NCI-H2107 treated with DMSO at 0.1 percent for 48 hours (cell line): ENCODE measurements at regions not wholly inside any gene's neighbourhood (a gene's known extent, or its start where the extent isn't known, plus 50 kb on each side); places are given as distances from the start of the nearest gene placed in this dataset.

ENCODE experiments used
- DNase-seq: peaks from one replicate; lab custom pipeline; 2025; ENCODE audit not compliant: unreplicated experiment; lab: John Stamatoyannopoulos, UW

DNA sequence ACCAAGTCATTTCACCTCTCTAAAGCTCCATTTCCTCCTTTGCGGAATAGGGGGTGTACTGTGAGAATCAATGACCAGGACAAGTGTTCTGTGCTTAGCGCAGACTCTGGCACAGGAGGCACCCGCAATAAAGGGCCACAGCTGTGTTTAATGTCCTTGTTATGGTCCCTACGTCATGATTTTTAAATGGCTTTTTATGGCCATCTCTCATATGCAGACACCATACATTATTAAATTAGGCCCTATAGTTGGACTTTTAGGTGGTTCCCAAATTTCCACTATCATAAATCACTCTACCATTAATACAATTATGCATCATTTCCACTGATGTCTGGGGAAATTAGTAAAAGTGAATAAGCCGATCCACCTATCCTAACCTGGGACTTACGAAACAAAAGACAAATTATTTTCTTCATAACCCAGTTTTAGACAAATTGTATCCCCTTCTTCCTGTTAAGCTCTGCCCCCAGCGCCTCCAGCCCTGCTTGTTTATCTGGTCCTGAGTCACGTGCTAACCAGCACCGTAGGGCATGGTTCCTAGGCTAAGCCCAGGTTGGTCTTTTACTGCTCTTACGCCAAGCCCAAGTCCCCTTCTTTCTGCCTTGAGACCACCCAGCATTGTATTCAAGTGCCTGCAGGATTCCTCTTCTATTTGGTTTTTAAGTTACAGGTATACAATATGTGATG, 278.3 kb downstream of the SHQ1 start:
- no peak for DNase-seq

DNA sequence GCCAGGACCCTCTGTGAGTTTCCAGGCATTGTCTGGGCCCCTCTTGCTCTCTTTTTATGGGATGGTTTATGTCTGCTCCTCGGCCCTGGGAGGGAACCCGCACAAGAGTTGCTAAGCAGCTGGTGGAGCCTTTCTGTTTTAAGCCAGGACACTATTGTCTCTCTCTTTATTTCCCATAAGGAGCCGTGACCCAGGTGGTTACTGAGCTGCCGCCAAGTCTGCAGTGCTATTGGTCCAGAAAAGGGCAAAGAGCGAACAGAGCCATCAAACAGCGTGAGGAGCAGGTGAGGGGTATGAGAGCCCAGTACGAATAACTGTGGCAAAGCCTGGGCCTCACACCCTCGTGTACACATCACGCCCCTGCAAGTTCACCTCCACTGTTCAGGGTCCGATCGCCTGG, 280.2 kb downstream of the SHQ1 start:
- DNase-seq, result no peak

DNA sequence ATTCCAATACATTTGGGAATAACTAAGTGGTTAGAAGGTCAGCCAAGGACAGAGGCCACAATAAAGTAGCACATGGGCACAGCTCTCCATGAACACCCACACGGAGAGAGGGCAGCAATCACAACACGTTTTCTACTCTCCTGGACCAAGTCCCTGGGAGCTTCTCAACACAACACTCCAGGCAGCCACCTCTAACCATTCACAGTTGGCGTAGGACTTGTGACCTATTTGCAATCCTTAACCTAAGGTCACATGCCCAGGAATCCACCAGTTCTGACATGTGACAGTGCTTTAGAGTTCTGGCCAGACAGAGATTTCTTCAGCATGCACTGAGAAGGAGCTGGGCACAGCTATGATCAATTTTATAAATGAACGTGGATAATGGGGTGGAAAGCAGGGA, 280.8 kb downstream of the SHQ1 start:
- DNase-seq, result no peak

DNA sequence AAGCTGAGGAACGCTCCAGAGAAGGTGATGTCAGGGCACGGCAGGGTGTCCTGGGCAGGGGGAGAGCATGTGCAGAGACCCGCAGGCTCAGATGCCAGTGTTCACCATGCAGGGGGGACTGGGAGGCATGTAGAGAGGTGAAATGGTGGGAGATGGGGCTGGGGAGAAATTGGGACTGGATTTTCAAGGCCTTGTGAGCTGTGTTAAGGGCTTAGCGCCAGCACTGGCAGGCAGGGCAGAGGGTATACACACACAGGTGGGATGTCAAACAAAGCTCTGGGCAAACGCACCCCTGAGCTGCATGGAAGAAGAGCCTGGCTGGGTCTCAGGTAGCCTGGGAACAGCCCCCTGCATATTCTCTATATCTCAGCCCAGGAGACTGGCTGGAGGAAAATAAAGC, 282.7 kb downstream of the SHQ1 start:
- DNase-seq, result no peak

DNA sequence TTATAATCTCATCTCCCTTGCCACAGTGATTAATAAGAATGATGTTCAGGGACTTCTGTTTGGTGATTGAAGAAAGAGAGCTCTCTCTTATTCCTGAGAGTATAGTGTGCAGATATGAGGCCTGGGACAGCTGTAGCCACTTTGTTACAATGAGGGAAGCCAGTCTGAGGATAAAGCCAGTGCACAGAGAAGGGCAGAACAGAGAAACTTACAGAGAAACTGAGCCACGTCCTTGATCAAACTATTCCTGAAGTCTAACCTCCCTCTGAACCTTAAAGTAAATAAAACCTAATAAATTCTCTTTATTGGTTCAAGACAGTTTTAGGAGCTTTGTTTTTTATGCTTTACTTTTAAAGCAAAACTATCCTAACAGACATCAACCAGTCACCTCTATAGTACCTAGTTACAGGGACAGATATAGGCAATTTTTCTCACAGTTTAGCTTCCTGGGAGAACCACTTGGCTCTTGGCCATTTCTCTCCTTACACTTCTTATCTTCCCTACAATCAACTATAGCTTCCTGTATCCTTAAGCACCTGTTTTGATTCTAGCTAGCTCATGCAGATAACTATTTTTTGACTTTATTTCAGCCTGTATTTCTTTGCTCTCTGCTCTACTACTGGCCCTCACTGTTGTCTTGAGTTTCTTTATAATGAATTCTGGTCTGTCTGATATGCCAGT, 284.4 kb downstream of the SHQ1 start:
- no peak for DNase-seq

DNA sequence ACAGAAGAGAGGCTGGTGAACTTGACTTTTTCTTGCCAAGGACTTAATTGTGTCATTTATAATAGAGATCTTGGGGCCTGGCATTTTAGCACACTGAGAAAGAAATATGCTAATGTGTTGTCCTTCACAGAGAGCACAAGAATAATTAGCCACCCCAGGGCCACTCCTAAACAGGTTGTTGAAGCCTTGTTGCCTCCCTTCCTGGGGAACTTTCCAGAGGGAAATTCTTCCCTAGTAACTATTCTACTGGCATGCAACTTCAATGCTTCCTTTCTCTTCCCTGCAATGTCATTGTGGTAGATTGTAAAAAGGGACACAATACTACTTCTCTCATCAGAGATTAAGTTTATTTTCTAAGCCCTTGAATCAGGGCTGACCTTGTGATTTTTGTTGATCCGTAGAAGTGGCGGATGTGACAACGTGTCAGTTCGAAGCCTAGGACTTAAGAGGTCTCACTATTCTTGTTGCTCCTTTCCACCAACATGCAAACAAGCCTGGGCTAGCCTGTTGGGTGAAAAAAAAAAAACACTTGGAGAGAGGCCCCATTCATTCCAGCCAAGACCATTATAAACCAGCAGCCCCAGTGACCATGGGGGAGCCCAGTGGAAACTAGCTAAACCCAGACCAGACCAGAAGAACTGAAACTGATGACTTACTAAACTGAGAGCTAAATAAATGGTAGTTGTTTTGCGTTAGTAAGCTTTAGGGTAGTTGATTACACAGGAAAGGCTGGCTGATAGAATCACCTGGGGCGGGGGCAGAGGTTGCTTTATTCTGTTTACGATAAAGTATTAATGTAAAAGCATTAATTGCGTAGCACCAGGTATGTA, 287.2 kb downstream of the SHQ1 start:
- no peak for DNase-seq

DNA sequence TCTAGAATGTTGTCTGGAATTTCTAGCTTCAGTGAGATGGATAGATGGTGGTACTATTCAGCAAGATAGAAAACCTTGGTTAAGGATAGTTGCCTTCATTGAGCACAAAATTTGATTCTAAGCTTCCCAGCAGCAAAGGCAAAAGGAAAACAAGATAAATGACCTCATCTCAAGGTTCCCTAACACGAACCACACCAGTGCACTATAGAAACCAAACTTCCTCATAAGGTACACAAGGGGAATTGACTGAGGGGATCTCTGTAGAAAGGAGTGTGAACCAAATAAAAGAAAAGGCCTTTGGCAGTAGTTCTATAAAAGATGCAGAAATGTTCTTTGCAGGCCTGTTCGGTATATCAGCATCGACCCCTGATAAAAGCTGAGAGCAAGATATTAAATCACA, 288.9 kb downstream of the SHQ1 start:
- DNase-seq, result no peak

DNA sequence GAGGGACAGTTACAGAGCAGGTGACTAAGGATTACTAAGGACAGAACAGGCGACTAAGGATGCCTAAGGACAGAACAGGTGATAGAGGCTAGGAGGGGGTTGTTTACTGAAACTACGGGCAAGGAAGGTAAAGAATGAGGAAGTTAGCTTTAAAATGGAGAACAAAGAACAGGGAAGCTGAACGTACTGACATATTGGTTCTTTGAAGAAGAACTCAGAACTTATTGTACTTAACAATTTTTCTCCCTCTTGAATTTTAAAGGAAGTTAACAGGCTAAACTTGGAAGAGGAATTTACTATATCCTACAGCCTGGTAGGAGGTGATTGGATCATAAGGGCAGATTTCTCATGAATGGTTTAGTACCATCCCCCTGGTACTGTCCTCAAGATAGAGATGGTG, 290.2 kb downstream of the SHQ1 start:
- DNase-seq, result no peak

DNA sequence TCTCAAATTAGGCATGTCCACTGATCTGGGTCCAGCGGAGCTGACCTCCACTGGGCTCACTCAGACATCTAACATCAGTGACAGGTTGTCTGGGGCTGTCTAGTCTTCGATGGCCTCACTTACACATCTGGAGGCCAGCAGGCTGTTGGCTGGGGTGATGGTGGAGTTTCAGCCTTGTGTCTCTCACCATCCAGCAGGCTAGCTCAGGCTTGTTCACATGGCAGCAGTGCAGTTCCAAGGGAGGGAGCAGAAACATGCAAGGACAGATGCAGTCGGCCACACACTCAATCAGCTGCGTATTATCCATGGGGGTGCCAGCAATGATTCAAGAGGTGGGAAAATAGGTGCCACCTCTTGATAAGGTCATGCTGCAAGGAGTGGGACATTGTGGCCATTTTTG, 292.5 kb downstream of the SHQ1 start:
- DNase-seq, result no peak

DNA sequence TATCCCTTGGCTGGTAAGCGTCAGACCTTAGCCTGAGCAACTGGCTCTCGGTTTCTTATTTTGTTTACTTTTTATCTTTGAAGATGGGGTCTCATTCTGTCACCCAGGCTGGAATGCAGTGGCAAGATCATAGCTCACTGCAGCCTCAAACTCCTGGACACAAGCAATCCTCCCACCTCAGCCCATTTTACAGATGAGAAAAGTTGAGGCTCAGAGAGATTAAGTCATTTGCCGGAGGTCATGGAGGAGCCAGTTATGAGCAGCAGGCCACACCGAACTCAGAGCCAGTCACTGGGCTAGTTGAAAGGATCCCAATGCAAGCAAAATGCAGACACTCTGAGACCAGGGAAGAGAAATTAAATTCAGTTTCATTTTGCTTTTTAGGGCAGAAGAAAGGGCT, 293.6 kb downstream of the SHQ1 start:
- no peak for DNase-seq

DNA sequence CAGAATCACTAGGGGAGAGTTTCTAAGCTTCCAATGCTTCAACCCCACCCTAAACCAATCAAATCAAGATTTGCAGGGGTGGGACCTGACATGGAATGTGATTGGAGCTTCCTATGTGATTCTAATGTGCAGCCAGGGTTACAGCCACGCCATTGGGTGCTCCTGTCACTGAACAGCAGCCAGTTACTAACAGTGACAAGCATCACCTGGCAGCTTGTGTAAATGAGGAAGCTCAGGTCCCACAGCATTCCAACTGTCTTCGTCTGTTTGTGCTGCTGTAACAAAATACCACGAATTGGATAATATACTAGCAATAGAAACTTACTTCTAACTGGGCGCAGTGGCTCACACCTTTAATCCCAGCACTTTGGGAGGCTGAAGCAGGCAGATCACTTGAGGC, 294.9 kb downstream of the SHQ1 start:
- no peak for DNase-seq

DNA sequence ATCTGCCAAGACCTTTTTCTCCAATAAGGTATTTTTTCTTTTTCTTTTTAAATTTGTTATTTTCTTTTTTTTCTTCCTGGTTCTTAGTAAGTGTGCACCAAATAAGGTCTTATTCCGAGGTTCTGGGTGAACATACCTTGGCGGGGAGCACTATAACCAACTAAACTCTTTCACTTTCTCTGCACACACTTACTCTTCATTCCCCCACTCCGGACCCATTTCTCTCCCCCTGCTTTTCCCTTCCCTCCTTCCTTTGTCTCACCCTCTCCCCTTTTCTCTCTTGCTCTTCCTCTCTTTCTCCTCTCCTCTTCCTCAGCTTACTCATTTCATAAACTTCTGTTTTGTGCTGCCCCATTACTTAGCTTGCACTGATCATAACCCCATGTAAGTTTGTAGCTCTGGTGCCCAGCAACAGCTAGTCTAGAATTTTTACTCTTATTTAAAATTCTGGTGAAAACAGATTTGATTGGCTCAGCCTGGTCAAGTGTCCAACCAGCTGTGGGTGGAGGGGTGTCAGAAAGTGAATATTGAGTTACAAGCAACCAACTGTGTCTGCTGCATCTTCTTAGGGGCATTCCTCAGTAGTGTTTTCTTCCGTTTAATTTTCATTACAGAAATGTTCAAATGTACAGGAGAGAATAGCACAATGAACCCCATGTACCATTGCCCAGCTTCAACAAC, 297.5 kb downstream of the SHQ1 start:
- no peak for DNase-seq

DNA sequence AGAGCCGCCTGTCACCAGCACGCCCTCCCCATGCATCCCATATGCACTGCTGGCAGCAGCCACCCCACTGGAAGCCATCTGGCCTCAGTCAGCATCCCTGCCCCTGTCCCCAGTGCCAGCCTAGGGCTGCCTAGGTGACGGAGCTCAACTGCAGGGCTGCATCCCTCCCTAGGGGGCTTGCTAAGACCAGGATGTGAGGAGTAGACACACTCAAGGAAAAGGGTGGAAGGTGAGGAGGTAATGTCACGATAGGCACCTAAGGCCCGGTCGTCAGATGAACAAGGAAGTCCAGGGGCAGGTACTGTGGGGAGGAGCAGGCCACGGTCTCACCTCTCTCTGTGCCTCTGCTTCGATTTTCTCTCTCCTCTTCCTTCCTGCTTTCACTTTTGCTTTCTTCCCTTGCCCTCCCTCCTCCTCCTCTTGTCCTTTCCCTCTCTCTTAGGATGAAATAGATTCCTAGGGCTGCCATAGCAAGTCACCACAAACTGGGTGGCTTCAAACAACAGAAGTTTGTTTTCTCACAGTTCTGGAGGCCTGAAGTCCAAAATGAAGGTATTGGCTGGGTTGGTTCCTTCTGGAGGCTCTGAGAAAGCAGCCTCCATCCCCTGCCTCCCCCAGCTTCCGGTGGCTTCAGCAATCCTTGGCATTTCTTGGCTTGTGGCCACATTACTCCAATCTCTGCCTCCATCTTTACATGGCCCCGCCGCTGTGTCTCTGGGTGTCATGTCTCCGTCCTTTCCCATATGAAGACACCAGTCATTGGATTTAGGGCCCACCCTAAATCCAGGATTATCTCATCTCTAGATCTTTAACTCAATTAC, 298.3 kb downstream of the SHQ1 start:
- DNase-seq, result no peak

DNA sequence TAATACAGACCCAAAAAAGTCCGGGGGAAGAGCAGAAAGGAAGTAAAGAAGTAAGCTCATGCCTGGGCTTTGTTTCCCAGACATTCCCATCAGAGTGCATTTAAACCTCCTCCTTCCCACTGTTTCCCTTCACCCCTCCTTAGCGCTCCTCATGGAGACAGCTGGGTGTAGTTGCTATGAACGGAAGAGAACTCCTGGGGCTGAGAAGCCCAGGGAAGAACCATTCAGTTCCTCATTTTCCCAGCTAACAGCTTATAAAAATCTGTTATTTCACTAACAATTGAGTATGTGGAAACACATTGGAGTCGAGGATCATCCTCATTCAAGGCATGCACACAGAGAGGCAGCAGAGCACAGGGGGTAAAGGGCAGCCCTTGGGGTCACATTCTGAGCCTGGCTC, 299.3 kb downstream of the SHQ1 start:
- no peak for DNase-seq

DNA sequence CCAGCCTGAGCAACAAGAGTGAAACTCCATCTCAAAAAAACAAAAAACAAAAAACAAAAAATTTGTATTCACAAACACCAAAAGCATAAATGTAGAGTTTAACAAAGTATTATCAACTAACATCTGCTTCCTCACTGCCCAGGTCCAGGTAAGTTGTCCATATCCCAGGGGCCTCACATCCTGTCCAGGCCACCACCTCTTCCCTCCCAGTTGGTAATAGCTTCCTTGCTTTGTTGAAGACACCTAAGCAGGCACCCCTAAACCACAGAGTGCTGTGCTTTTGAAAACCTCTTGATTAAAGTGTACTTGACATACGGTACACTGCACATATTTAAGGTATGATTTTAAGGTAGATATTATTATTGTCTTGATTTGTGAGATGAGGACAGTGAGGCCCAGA, 299.8 kb downstream of the SHQ1 start:
- DNase-seq, result peak; percentile 21

DNA sequence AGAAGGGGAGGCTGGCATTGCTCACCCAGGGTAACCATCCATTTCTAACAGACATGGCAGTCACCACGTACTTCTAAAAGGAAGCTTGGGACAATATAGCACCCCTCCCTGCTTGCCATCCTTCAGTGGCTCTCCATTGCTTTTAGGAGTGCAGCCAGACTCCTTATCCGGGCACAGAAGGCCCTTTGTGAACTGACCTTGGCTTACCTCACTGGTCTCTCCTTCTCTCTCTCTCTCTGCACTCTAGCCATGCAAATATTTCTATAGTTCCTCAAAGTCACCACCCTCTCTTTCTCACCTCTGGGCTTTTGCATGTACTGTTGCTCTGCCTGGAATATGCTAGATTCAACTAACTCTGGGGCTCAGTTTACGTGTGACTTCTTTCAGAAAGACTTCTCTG, 301.1 kb downstream of the SHQ1 start:
- no peak for DNase-seq

DNA sequence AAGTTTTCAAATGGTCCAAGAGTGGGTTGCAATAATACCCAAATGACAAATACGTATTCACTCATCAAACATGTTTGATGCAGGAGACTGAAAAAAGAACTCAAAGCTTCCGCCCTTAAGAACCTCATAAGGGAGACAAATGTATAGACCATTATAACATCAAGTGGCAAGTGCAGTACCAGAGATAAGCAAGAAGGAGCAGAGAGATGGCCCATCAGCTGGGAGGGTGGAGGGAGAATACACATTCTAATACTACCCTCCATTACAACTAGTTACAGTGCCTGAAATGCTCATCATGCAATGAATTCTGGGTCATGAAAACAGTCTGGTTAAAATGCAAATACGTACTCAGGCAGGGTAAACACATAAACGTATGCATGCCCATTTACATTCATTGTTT, 304.0 kb downstream of the SHQ1 start:
- no peak for DNase-seq

DNA sequence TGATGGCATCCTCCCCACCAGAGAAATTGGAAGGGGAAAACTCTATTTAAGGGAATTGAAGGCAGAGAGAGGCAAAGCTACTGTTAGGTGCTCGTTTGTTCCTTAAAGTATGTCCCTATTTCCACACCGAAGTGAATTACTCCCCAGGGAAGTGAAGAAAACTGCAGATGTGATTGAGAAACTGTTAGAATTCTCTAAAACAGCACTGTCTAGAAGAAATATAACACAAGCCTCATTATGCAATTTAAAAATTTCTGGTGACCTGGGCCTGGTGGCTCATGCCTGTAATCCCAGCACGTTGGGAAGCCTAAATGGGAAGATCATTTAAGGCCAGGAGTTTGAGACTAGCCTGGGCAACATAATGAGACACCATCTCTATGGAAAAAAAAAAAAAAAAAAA, 305.0 kb downstream of the SHQ1 start:
- DNase-seq, result no peak

DNA sequence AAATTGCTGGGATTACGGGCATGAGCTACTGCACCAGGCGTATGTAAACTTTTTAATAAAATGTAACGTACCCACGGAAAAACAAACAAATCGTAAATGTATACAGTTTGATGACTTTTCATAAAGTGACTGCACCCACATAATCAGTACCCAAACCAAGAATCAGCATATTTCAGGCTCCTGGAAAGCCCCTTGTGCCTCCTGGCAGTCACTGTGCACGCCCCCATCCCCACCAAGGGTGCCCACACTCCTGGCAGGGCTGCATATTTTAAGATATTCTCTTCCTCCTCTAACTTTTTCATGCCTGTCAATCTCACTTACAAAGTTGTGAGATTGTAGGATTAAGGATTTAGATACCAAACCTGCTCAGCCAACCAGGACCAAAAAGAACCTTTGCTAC, 305.5 kb downstream of the SHQ1 start:
- no peak for DNase-seq

DNA sequence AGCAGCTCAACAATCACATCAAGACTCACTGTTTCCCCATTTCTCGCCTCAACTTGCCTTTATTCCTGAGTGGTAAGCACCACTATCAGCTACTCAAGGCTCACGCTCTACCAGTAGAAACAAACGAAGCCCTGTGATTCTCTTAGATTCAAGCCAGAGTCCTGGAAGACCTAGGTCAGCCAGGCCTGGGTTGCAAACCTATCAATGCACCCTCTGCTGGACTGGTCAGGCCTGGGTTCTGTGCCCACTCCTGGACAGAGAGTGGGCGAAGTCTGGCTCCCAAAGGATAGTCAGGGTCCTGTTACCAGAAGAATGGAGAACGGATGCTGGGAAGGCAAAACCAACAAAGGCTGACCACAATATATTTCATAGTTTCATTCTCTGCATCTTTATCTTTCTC, 308.4 kb downstream of the SHQ1 start:
- DNase-seq, result no peak
